Astrocyte (in vitro differentiated cells and primary cell): ENCODE measurements at regions not wholly inside any gene's neighbourhood (a gene's known extent, or its start where the extent isn't known, plus 50 kb on each side); places are given as distances from the start of the nearest gene placed in this dataset.

Source experiments
- DNase-seq: peaks from one replicate; pipeline ENCODE4 v3.0.0-alpha.2; 2010; ENCODE audit warnings: low read depth
- FAIRE-seq: peaks from 2 replicates; lab custom pipeline; 2011; peaks lifted over from hg19 to GRCh38; lab: Jason Lieb, UNC
- H2AFZ ChIP-seq: 2 replicates; pipeline ENCODE4 v1.6.0; 2012; ENCODE audit warnings: low read depth, low read length, inconsistent platforms
- H3K27ac ChIP-seq: 2 replicates; pipeline ENCODE4 v1.5.1; 2011; ENCODE audit warnings: low read depth, low read length, inconsistent platforms
- H3K27me3 ChIP-seq: 2 replicates; pipeline ENCODE4 v1.6.0; 2011; ENCODE audit warnings: low read length, inconsistent platforms; ENCODE audit not compliant: insufficient read depth
- H3K36me3 ChIP-seq: 2 replicates; pipeline ENCODE4 v1.5.1; 2011; ENCODE audit warnings: low read length, inconsistent platforms; ENCODE audit not compliant: insufficient read depth
- H3K4me1 ChIP-seq: 2 replicates; pipeline ENCODE4 v1.5.1; 2011; ENCODE audit warnings: low read length, inconsistent platforms; ENCODE audit not compliant: insufficient read depth
- H3K4me2 ChIP-seq: 2 replicates; pipeline ENCODE4 v1.6.0; 2012; ENCODE audit warnings: low read length, inconsistent platforms
- H3K4me3 ChIP-seq: 2 replicates; pipeline ENCODE4 v1.5.1; 2011; ENCODE audit warnings: low read depth, mild to moderate bottlenecking, low read length, inconsistent platforms; ENCODE audit not compliant: insufficient read depth
- H3K79me2 ChIP-seq: 2 replicates; pipeline ENCODE4 v1.6.0; 2012; ENCODE audit warnings: mild to moderate bottlenecking, low read length, inconsistent platforms; ENCODE audit not compliant: insufficient read depth
- H3K9ac ChIP-seq: 2 replicates; pipeline ENCODE4 v1.6.0; 2012; ENCODE audit warnings: mild to moderate bottlenecking, low read length, inconsistent platforms
- H3K9me3 ChIP-seq: 2 replicates; pipeline ENCODE4 v1.5.1; 2012; ENCODE audit warnings: low read depth, mild to moderate bottlenecking, low read length, inconsistent platforms; ENCODE audit not compliant: insufficient read depth
- H4K20me1 ChIP-seq: 2 replicates; pipeline ENCODE4 v1.6.0; 2012; ENCODE audit warnings: low read length, inconsistent platforms; ENCODE audit not compliant: insufficient read depth
- H3K27ac Mint-ChIP-seq: one replicate; pipeline ENCODE4 v1.8.0; 2021; ENCODE audit warnings: mild to moderate bottlenecking, mixed read lengths; ENCODE audit not compliant: unreplicated experiment
- H3K27me3 Mint-ChIP-seq: one replicate; pipeline ENCODE4 v1.8.0; 2021; ENCODE audit warnings: low read depth, mixed read lengths; ENCODE audit not compliant: unreplicated experiment
- H3K36me3 Mint-ChIP-seq: one replicate; pipeline ENCODE4 v1.8.0; 2021; ENCODE audit warnings: low read depth, mixed read lengths; ENCODE audit not compliant: unreplicated experiment
- H3K4me1 Mint-ChIP-seq: one replicate; pipeline ENCODE4 v1.8.0; 2021; ENCODE audit warnings: low read depth, mixed read lengths; ENCODE audit not compliant: unreplicated experiment
- H3K4me3 Mint-ChIP-seq: one replicate; pipeline ENCODE4 v1.8.0; 2021; ENCODE audit warnings: mild to moderate bottlenecking, moderate library complexity, mixed read lengths; ENCODE audit not compliant: unreplicated experiment
- H3K9me3 Mint-ChIP-seq: one replicate; pipeline ENCODE4 v1.8.0; 2021; ENCODE audit warnings: mild to moderate bottlenecking, mixed read lengths; ENCODE audit not compliant: unreplicated experiment
- EZH2 ChIP-seq: IDR thresholded peaks from 2 replicates; pipeline ENCODE4 v1.6.1; 2012; ENCODE audit warnings: mild to moderate bottlenecking, low read length, inconsistent platforms; ENCODE audit not compliant: insufficient read depth
- TF ChIP-seq, protein P1 (sequence below): IDR thresholded peaks from 2 replicates; pipeline ENCODE4 v1.5.1; 2011; ENCODE audit warnings: low read depth, mild to moderate bottlenecking, inconsistent platforms, low read length, moderate library complexity; ENCODE audit not compliant: insufficient read depth

DNA sequence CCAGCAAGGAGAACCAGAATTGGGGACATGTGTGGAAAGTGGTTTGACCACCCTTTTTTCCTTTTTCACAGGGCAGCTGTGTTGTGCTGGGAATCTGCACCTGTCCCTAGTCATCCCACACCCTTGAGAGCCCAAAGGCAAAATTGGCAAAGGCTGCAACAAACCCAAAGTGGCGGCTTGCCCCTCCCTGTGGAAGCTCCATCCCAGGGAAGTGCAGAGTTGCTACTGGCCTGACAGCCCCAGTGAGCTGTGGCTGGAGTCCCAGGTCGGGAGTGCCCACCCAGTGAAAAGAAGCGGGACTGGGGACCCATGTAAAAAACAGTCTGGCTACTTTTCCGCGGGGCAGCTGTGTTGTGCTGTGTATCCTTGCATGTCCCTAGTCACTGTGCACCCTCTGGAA is 109.1 kb upstream of the GRM3 start:
- Histone ChIP-seq H3K9me3 (no peaks in the 10 kb centered on the region), H2AFZ (no peak overlapping the region), H3K36me3 (no peaks in the 10 kb centered on the region), H4K20me1 (no peaks in the 10 kb centered on the region), H3K27ac (no peak overlapping the region), H3K4me2 (no peak overlapping the region), H3K9ac (no peak overlapping the region), H3K4me3 (no peak overlapping the region), H3K79me2 (no peaks in the 10 kb centered on the region), H3K27me3 (no peaks in the 10 kb centered on the region), H3K4me1 (no peaks in the 10 kb centered on the region)
- TF ChIP-seq, protein P1, sequence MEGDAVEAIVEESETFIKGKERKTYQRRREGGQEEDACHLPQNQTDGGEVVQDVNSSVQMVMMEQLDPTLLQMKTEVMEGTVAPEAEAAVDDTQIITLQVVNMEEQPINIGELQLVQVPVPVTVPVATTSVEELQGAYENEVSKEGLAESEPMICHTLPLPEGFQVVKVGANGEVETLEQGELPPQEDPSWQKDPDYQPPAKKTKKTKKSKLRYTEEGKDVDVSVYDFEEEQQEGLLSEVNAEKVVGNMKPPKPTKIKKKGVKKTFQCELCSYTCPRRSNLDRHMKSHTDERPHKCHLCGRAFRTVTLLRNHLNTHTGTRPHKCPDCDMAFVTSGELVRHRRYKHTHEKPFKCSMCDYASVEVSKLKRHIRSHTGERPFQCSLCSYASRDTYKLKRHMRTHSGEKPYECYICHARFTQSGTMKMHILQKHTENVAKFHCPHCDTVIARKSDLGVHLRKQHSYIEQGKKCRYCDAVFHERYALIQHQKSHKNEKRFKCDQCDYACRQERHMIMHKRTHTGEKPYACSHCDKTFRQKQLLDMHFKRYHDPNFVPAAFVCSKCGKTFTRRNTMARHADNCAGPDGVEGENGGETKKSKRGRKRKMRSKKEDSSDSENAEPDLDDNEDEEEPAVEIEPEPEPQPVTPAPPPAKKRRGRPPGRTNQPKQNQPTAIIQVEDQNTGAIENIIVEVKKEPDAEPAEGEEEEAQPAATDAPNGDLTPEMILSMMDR, result no peak
- TF ChIP-seq EZH2, result no peak
- DNase-seq (no peak), FAIRE-seq (no peak)
- Mint-ChIP-seq H3K27ac (no peak overlapping the region), H3K9me3 (no peaks in the 10 kb centered on the region), H3K27me3 (no peaks in the 10 kb centered on the region), H3K4me1 (no peaks in the 10 kb centered on the region), H3K36me3 (no peaks in the 10 kb centered on the region), H3K4me3 (no peak overlapping the region)

DNA sequence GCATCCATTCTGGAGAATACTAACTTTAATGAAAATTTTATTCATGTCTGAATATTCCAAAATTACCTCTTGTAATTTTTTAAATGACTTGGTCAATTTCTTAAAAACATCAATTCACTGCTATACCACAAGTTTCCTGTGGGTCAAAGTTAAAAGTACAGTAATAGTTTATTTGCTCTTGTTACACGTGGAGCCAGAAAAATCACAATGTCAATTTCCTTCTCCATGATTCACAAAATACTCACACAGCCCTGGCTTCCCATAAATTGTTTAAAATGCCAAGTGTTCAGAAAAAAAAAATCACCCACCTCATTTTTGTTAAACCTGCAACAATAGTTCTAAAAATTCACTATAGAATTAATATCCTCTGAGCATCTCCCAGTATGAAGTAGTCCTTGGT is 139.5 kb upstream of the GRM3 start:
- Histone ChIP-seq H4K20me1 (no peaks in the 10 kb centered on the region), H3K36me3 (no peaks in the 10 kb centered on the region), H3K27me3 (no peaks in the 10 kb centered on the region), H3K27ac (no peak overlapping the region), H3K4me1 (no peaks in the 10 kb centered on the region), H3K4me3 (no peak overlapping the region), H3K4me2 (no peak overlapping the region), H3K9me3 (no peaks in the 10 kb centered on the region), H3K79me2 (no peaks in the 10 kb centered on the region), H2AFZ (no peak overlapping the region), H3K9ac (no peak overlapping the region)
- no peak overlapping the region for H3K4me3 Mint-ChIP-seq
- no peak overlapping the region for H3K27ac Mint-ChIP-seq
- H3K27me3 Mint-ChIP-seq, result no peaks in the 10 kb centered on the region
- no peaks in the 10 kb centered on the region for H3K4me1 Mint-ChIP-seq
- TF ChIP-seq, protein P1, result no peak
- TF ChIP-seq EZH2, result no peak
- FAIRE-seq (no peak), DNase-seq (no peak)
- H3K36me3 Mint-ChIP-seq, result no peaks in the 10 kb centered on the region
- H3K9me3 Mint-ChIP-seq, result no peaks in the 10 kb centered on the region

DNA sequence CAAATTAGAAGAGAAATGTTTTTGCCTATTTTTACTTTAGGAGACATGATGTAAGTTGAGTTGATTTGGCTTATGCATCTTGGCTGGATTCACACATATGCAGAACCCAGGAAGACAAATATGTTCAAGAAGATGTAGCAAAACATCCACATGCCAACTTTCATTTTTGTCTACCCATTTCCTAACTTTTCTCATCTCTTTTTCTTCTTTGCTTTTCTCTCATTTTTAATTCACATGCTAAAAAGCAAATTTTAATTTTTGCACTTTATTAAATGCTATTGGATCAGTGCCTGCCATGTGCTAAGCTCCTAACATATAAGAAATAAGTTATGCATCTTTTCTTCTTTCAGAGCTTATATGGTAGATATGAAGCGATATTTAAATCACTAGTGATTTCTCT is 143.7 kb upstream of the GRM3 start:
- Histone ChIP-seq H3K4me2 (no peak overlapping the region), H3K4me3 (no peak overlapping the region), H3K9me3 (no peaks in the 10 kb centered on the region), H3K9ac (no peak overlapping the region), H3K4me1 (no peaks in the 10 kb centered on the region), H3K27me3 (no peaks in the 10 kb centered on the region), H4K20me1 (no peaks in the 10 kb centered on the region), H2AFZ (no peak overlapping the region), H3K36me3 (no peaks in the 10 kb centered on the region), H3K79me2 (no peaks in the 10 kb centered on the region), H3K27ac (no peak overlapping the region)
- FAIRE-seq, result no peak
- H3K9me3 Mint-ChIP-seq, result no peaks in the 10 kb centered on the region
- DNase-seq, result no peak
- H3K36me3 Mint-ChIP-seq, result no peaks in the 10 kb centered on the region
- peaks cover 3% of the 10 kb centered on the region for H3K4me1 Mint-ChIP-seq
- H3K4me3 Mint-ChIP-seq, result no peak overlapping the region
- H3K27me3 Mint-ChIP-seq, result no peaks in the 10 kb centered on the region
- no peak overlapping the region for H3K27ac Mint-ChIP-seq
- TF ChIP-seq, protein P1, result no peak
- no peak for TF ChIP-seq EZH2
